HuH-7 (cell line): ENCODE measurements at regions not wholly inside any gene's neighbourhood (a gene's known extent, or its start where the extent isn't known, plus 50 kb on each side); places are given as distances from the start of the nearest gene placed in this dataset.

Source experiments
- DNase-seq: peaks from one replicate; pipeline ENCODE4 v3.0.0; 2011; ENCODE audit warnings: low spot score

DNA sequence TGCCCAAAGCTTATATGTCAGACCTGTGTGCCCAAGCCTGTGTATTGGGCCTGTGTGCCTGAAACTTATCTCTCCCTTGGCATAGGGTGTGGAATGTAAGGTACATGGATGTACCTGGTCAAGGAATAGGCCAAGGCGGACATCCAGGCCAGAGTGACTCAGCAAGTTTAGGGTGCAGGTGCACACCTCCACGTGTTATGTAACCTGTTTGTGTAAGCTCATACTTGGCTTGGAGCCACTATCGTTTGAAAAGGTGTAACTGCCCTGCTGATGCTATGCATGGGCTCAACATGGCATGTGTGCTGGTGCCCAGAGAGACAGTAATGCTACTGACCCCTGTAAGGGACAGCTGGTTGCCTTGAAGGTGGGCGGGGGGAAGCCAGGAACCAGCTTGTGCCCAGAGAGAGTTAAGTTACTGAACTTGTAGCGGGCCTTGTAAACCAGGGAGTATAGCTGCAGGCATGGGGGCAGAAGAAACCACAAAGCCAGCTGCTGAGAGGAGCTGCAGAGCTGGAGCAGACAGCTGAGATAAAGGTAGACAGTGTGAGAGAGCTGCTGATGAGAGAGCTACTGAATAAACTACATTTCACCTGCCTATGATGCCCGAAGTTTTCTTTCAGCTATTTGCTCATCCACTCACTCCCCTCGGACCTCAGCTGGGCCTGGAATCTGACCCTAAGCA lies 656.4 kb upstream of the ZWINT start:
- DNase-seq = no peak

DNA sequence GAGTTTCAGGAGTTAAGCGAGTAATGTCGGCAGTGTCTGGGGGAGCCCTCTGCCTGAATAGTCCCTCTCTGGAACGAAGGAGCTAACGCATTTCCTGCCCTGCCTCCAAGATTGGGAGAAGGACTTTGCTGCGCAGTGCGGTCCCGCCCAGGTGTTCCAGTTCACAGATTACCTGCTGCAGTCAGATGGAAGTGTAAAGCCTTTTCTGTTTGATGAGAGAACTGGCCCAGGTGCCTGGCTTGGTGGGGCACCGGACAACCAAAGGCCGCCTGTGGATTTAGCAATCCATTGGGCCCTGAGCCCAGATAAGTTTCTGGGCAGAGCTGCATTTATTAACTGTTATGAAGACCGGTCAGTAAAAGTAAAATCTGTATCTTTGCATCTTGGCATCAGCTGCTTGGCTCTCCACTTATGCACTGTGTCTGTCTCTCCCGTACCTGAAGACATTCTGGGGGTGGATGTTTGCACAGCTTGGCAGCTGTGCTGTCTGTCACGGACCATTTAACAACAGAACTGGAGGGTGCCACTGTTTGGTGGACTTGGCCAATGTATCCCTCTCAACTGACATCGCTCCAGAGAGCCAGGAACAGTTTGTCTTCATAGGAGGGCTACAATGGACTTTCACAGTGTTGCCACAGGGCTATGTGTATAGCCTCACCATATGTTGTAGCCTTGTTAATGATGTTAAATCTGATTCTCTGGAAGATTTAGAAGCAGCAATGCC lies 654.7 kb upstream of the ZWINT start:
- no peak for DNase-seq

DNA sequence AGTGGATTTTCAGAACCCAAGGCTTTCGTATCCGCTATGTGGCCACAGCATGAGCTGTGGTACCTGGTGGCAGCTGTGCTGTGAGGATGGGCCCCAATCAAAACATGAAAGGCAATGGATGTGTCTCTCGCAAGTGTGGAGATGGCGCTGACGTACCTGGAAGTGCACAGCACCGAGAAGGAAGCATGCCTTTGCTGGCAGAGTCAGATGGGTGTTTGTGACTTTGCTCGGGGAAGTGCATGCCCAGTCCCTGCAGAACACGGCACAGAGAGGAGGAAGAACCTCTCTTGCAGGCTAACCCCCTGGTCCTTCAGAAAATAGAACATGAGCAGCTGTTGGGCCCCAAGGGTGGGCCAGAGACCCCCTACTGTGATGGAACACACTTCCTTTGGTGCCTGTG lies 654.1 kb upstream of the ZWINT start:
- DNase-seq = no peak

DNA sequence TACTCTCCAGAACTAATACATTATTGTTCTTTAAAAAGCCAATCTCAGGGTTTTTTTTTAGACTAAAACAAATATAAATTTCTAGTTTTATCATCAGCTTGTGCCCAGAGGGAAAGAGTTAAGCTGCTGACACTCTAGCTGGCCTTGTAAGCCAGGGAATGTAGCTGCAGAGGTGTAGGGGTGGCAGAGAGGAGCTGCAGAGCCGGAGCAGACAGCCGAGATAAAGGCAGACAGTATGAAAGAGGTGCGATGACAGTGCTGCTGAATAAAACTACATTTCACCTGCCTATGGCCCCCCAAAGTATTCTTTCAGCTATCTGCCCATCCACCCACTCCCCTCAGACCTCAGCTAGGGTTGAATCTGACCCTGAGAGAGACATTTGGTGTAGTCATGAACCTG lies 653.7 kb upstream of the ZWINT start:
- DNase-seq = no peak

DNA sequence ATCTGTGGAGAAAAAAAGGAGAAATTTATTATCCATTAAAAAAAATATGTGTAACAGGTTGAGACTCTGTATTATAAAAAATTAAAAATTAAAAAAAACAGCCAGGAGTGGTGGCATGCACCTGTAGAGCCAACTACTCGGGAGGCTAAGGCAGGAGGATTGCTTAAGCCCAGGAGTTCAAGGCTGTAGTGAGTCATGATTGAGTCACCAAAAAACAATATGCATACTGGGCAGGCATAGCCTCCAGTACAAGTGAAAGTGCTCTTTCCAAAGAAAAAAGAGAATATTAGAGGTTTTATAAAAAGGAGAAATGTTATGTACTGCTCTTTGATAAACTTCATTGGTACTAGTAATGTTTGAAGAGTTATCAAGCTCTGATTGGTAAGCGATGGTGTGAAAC lies 647.1 kb upstream of the ZWINT start:
- DNase-seq = no peak

DNA sequence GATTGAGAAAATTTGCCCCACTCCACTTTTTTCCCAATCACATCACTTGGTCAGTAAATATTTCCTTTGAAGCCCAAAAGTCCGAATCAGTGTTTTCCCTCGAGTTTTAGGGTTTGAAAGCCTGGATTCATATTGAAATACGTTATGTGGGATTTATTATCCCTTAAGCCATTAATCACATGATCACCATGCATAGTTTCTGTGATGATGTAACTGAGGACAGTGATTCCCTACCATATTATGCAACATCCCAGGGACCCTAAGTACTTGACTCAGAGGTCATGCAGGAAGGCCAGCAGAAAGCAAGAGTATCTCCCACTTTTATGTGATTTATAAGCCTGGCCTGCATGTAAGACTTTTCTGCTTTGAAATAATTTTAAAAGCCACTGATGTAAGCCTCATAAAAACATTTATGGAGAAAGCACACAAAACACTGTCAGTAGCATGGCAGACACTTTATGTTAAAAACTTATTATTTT lies 630.6 kb upstream of the ZWINT start:
- no peak for DNase-seq

DNA sequence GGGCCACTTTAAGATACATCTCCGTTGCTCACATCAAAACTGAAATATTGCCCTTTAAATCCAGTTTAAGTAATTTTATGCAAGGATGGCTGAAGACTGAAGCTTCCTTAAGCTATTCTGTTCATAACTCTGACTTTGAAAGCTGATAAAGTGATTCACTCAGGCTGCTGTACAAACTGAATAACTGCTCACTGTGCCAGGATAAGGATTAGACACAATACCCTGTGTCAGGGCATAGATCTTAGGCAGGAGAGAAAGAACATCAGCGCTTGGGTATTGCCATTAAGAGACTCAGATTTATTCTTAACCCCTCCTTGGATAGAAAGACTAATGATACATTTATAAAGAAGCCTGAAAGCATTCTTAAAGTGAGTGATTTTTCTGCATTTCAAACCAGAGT lies 614.5 kb upstream of the ZWINT start:
- no peak for DNase-seq

DNA sequence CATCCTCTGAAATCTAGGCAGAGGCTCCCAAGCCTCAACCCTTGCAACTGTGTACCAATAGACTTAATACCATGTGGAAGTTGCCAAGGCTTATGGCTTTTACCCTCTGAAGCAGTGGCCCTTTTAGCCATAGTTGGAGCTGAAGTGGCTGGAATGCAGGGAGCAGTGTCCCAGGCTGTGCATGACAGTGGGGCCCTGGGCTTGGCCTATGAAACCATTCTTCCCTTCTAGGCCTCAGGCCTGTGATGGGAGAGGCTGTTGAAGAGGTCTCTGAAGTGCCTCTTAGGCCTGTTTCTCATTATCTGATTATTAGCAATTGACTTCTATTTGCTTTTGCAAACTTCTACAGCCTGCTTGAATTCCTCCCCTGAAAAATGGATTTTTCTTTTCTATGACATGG lies 612.7 kb upstream of the ZWINT start:
- no peak for DNase-seq

DNA sequence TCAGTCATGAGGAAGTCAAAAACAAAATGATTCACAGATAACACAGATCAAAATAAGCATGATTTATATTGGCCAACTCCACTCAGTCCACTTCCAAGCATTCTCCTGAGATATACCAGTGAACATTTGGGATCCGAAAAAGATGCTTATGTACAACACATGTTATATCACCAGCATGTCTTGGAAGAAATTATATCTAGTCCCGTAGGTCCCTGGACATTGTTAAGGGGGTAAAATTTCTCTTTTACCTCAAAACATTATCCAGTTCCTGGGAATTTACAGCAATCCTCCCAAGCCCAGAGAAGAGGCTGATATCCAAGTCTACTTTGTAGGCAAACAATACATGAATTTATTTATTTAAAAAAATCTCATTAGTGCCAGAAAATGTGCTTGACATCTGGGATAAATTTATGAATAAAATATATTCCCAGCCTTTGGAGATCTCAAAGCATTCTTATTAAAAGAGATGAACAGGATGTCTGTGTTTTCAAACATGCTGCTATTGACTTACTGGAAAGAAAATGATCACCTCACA lies 582.2 kb upstream of the ZWINT start:
- no peak for DNase-seq

DNA sequence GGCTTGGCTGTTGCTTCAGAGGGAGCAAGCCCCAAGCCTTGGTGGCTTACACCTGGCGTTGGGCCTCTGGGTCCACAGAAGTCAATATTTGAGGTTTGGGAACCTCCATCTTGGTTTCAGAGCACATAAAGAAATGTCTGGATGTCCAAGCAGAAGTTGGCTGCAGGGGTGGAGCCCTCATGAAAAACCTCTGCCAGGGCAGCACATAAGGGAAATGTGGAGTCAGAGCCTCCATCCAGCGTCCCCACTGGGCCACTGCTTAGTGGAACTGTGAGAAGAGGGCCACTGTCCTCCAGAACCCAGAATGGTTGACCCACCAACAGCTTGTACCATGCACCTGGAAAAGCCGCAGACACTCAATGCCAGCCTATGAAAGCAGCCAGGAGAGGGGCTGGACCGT lies 573.5 kb upstream of the ZWINT start:
- DNase-seq = no peak

DNA sequence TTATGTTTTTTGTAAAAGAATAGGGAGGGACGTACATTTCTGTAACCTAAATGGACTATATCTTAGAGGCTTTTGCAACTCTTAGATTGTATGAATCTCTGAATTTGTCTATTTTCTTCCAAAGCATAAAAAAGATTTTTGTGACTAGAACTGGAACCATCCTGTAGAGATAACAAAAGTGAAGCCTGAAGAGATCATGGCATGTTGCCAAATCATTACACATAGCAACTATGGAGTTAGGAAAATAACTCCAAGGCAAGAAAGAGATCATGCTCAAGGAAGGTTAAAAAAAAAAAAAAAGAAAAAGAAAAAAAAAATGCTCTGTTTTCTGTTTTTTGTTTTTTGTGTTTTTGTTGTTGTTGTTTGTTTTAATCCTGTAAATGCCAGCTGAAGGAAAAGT lies 567.7 kb upstream of the ZWINT start:
- no peak for DNase-seq

DNA sequence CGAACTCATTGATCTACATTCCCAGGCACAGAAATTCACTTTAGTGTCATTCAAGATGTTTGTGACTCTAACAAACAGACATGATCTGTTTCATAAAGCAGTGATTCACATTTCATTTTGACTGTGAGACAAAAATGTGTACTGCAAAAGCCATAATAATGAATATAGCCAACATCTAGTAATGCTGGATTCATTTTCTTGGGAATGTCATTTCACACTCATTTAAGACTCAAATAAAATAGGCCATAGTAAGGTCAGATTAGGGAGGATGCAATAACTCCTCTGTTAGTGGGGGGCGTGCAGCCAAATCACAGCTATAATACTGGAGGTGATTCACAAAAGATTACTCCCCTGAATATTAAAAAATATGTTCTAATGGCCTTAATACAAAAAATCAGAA lies 566.6 kb upstream of the ZWINT start:
- no peak for DNase-seq

DNA sequence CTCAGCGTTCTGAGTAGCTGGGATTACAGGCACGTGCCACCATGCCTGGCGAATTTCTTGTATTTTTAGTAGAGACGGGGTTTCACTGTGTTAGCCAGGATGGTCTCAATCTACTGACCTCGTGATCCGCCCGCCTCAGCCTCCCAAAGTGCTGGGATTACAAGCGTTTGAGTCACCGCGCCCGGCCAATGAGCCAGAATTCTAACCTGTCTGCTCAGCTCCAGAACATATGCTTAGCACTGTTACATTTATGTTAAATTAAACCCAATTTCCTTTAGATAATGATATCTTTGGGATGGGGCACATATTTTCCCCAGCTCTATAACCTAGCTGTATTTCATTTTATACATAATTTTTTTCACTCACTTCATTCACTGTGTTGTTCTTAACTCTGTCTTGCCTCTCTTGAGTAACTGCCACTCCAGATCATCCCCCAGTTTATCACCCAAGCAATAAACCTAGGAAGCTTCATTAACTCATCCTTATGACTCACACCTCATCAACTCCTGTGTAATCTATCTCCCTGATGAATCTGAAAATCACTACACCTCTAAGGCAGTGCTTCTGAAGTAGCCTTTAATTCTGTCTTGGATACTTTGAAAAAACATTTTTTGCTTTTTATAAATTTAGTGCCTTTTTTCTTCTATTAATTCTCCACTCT lies 559.7 kb upstream of the ZWINT start:
- DNase-seq = no peak

DNA sequence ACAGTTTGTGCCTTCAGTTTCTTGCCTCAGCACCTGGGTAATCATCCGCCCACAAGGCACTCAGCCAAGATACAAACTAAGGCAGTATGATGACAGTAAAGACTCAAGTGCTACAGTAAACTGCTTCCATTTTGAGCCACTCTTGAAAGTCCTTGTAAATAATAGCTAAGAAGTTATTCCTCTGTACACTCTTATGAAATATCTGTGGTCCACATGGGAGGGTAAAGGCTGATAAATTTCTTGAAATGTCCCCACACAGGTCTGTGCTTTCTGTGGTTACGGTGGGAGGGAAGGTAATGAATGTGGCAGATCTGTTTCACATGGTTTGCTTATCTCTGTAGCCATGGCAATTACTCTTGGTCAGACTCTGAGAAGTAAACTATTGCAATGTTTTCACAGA lies 551.0 kb upstream of the ZWINT start:
- no peak for DNase-seq

DNA sequence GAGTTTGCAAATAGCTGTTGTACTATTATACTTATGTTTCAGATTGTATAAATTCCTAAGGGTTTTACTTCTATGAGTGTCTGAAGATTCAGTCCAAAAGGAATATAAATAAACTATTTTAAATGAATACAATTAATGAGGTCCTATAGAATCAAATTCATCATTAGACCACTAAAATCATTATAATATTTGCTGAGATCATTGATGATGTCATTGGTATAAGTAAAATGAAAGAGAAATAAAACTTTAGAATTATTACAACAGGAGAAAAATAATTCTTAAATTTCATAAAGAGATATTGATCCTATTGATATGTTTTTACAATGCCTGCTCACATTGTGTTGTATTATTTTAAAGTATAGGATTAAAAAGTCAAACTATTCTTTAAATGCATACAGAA lies 544.0 kb upstream of the ZWINT start:
- no peak for DNase-seq

DNA sequence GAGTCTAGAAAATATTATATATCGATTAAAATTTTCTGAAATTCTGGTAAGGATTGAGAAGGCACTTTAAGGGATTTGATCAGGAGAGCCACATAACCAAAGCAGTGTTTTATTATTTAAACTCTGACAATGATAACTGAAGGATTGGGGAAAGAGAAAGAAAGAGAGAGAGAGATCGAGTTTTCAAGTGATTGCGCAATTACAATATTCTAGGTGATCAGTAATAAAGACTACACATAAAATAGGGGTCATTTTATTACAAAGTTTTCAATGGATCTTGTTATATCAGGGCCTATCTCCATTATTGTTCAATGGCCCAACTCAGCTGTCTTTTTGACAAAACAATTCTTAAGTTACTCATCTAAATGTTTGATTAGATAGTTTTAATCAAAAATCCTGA lies 541.5 kb upstream of the ZWINT start:
- no peak for DNase-seq

DNA sequence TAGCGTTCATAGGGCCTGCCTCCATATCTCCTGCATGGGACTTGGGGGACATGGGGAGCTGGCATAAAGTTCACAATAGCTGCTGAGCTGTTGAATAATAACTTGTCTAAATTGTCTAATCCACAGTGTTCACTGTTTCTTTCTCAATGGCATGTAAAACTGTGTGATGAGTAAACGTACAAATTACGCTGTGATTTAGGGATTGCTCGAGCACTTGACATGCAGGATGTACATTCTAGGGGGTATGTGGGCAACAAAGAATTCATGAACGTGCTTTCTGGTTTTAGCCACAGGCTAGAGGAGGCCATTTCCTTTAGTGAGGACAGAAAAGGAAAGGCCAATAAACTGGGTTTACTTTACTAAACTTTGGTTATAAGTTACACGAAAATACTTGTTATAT lies 534.2 kb upstream of the ZWINT start:
- no peak for DNase-seq

DNA sequence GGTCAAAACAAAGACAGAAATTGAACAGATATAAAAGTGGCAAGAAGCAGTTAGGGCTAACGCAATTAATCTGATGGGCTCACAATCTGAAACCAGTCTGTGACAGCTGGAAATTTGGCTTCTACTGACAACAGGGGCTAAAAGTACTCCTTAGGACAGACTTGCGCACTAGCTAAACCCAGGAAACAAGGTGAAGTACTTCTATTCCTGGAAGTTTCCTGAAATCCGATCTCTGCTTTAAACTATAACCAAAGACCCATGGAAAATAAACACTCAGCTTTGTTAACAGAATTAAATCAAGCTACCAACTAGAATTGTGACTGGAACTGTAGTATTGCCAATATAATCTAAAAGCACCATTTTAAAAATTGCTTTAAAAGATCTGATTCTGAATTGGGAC lies 520.2 kb upstream of the ZWINT start:
- DNase-seq = no peak

DNA sequence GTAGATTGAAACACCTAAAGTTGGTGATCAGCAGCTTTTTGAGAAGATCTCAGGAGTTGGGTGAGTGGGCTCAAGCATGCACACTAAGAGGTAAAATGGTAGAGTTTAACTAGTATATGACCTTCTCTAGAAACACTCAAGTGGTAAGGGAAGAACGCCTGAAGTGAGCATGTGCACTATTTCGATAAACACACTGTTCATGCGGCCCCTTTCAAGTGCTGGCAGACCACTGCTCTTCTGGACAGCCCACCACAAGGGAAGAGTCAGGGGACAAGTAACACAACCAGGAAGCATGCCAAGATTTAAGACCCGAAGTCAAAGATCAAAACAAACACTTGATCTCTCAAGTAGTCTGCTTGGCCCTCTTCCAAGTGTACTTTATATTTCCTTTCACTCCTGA lies 519.5 kb upstream of the ZWINT start:
- DNase-seq = no peak

DNA sequence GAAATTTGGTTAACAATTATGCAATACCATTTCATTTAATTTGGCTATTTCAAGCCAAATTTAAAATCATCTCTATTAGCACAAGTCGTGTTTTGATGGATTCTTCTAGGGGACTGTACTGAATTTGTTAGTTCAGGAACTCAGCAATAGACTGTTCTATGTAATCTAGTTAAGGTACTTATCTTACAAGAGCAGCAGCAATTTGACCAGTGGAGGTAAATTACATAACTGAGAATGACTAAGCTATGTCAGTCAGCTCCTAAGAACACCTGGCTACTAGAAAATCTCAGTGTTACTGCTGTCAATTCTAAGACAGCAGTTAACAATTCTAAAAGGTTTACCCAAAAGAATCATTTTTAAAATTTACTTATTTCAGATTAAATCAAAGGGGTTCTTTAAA lies 513.9 kb upstream of the ZWINT start:
- DNase-seq = no peak

DNA sequence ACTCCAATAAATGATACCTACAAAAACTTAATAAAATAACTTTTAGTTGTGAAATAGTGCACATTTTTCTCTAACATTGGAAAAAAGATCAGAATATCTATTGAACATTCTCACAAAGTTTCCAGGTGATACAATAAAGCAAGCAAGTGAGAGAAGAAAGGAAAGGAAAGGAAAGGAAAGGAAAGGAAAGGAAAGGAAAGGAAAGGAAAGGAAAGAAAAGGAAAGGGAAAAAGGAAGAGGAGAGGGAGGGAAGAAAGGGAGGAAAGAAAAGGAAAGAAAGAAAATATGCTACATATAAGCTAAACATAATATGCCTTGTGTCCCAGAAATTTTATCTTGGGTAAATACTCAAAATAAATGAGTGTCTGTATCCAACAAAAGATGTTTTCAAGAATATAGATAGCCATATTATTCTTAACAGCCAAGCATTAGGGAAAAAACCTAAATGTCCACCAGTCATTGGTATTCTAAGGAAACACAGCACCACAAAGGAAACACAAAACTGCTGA lies 510.2 kb upstream of the ZWINT start:
- DNase-seq = no peak

DNA sequence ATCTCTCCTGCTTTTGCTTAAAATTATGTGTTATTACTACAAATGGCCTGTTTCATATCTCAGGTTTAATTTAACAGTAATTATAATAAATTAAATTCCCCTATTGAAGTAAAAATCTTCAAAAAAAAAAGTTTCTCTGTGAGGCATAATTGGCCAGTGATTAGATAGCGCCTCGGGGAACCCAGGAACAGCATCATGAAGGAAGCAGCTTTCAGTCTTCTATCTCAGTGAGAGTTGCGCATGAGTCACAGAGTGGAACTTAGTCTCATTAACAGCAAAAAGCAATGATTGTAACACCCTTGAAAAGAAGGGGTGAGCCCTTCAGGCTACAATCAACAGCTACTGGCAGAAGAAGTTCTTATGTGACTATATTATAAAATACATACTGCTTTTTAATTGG lies 506.2 kb upstream of the ZWINT start:
- no peak for DNase-seq

DNA sequence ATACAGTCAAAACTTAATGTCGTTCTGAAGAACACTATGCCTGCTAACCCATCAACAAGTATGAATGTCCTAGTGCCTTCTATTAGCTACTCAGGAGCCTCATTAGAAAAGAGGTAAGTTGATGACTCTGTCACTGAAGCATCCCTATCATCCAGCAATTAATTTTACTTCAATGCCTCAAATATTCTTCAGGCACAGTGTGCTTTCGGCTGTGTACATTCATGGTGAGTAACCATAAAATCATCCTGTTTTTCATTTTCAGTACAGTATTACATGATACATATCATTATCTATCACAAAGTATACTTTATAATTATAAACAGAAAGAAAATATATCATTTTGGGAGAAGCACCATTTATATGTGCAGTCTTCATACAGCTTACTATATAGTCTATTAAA lies 495.5 kb upstream of the ZWINT start:
- DNase-seq = no peak
